A673 (cell line): ENCODE measurements at regions not wholly inside any gene's neighbourhood (a gene's known extent, or its start where the extent isn't known, plus 50 kb on each side); places are given as distances from the start of the nearest gene placed in this dataset.

Experiments
- BruUV-seq: library from RNA; stranded (reverse); fragments of 400-500 nt; replicated peaks from 2 replicates; lab custom pipeline; 2021; lab: Mats Ljungman, UMichigan
- CTCF ChIA-PET: fragments of 300-600 bp; sonication (Branson Sonifier 250); formaldehyde crosslinking; loops from one replicate; lab custom pipeline; 2022; ENCODE audit warnings: antibody characterized with exemption; lab: Charles Lee
- POLR2A ChIA-PET: fragments of 300-600 bp; sonication (Branson Sonifier 250); formaldehyde crosslinking; loops from one replicate; lab custom pipeline; 2022; ENCODE audit warnings: antibody characterized with exemption; ENCODE audit not compliant: low non-redundant PET; lab: Charles Lee
- DNase-seq: peaks from one replicate; pipeline ENCODE4 v3.0.0-alpha.2; 2015; ENCODE audit warnings: low spot score
- H3K27ac ChIP-seq: fragments of 200-600 bp; sonication (generic); 2 replicates; pipeline ENCODE4 v1.5.1; 2016; ENCODE audit warnings: mixed run types, low read depth, mild to moderate bottlenecking, mixed read lengths, antibody characterized with exemption, low read length; ENCODE audit not compliant: poor library complexity, severe bottlenecking
- H3K27me3 ChIP-seq: fragments of 200-600 bp; sonication (generic); replicated peaks from 2 replicates; pipeline ENCODE4 v1.6.1; 2017; ENCODE audit warnings: mixed run types, low read depth, mild to moderate bottlenecking, mixed read lengths, antibody characterized with exemption, low read length; ENCODE audit not compliant: insufficient read depth, poor library complexity
- H3K36me3 ChIP-seq: fragments of 200-600 bp; sonication (generic); 2 replicates; pipeline ENCODE4 v1.6.1; 2016; ENCODE audit warnings: mixed run types, mild to moderate bottlenecking, mixed read lengths, antibody characterized with exemption, low read length; ENCODE audit not compliant: insufficient read depth, poor library complexity, severe bottlenecking
- H3K4me1 ChIP-seq: fragments of 200-600 bp; sonication (generic); 2 replicates; pipeline ENCODE4 v1.6.1; 2017; ENCODE audit warnings: mixed run types, mild to moderate bottlenecking, mixed read lengths, antibody characterized with exemption, low read length; ENCODE audit not compliant: insufficient read depth, poor library complexity, severe bottlenecking
- H3K4me3 ChIP-seq: fragments of 200-600 bp; sonication (generic); 2 replicates; pipeline ENCODE4 v1.5.1; 2016; ENCODE audit warnings: low read depth, mixed run types, mild to moderate bottlenecking, mixed read lengths, low read length; ENCODE audit not compliant: poor library complexity, severe bottlenecking
- H3K9me3 ChIP-seq: fragments of 200-600 bp; sonication (generic); 2 replicates; pipeline ENCODE4 v1.6.1; 2016; ENCODE audit warnings: mixed run types, low read depth, mild to moderate bottlenecking, mixed read lengths, antibody characterized with exemption, low read length; ENCODE audit not compliant: poor library complexity, severe bottlenecking
- CTCF ChIP-seq: fragments of 300-800, 200-600 bp; sonication (generic); conservative IDR thresholded peaks from 2 replicates; pipeline ENCODE4 v1.5.1; 2017; ENCODE audit warnings: low read depth, mild to moderate bottlenecking, antibody characterized with exemption, low read length, moderate library complexity, mixed read lengths
- EZH2 ChIP-seq: fragments of 200-600 bp; sonication (generic); IDR thresholded peaks from 2 replicates; pipeline ENCODE4 v1.6.1; 2017; ENCODE audit warnings: borderline replicate concordance, low read depth, mild to moderate bottlenecking, mixed read lengths, antibody characterized with exemption, low read length; ENCODE audit not compliant: poor library complexity, severe bottlenecking
- intact Hi-C: fragments of 100-400 bp; cut with micrococcal nuclease; formaldehyde crosslinking; loops from one replicate; pipeline ENCODE4 v1.10.0; 2022; ENCODE audit not compliant: unreplicated experiment

DNA sequence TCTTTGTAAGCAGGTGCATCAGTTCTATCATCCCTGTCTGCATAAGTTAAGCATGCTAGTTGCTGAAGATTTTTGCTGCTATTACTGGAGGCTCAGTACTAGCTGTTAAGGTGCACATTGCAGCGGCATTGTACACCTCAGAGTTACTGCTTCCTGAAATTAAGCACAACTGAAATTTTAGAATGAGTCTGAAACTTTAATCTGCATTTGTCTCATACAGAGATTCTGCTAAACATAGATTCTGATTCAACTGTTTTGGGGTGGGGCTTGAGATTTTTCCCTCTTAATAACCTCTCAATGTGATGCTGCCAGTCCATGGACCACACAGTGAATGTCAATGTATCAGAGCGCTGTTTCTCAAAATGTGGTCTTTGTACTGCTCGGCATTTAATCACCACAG lies 585.7 kb upstream of the GCFC2 start:
- Histone ChIP-seq H3K27ac (no peak overlapping the region), H3K4me1 (peaks cover 4% of the 10 kb centered on the region), H3K9me3 (no peaks in the 10 kb centered on the region), H3K36me3 (no peaks in the 10 kb centered on the region), H3K4me3 (no peak overlapping the region), H3K27me3 (no peaks in the 10 kb centered on the region)
- DNase-seq: no peak
- intact Hi-C loops: no loop called here
- CTCF ChIA-PET: no interaction called here
- POLR2A ChIA-PET: no interaction called here
- TF ChIP-seq EZH2 (no peak), CTCF (no peak)
- no TSS peak for BruUV-seq

- peaks cover 4% of the 10 kb centered on the region for H3K4me1 ChIP-seq
- ChIA-PET POLR2A (no interaction called here), CTCF (no interaction called here)
- no peaks in the 10 kb centered on the region for H3K36me3 ChIP-seq
- H3K27ac ChIP-seq: no peak overlapping the region
- H3K27me3 ChIP-seq: no peaks in the 10 kb centered on the region
- H3K4me3 ChIP-seq: no peak overlapping the region
- no peak for TF ChIP-seq EZH2
- TF ChIP-seq CTCF: no peak
- intact Hi-C loops: no loop called here
- no TSS peak for BruUV-seq
- DNase-seq: no peak
- H3K9me3 ChIP-seq: no peaks in the 10 kb centered on the region
Measured at GRCh38 chr2:76295762-76296161, 585.0 kb upstream of the GCFC2 start.

GRCh38 chr2:76288598-76288997 lies 577.9 kb upstream of the GCFC2 start:
- POLR2A ChIA-PET: no interaction called here
- CTCF ChIA-PET: no interaction called here
- no TSS peak for BruUV-seq
- H3K27me3 ChIP-seq: no peaks in the 10 kb centered on the region
- TF ChIP-seq EZH2 (no peak), CTCF (no peak)
- H3K36me3 ChIP-seq: no peaks in the 10 kb centered on the region
- no peaks in the 10 kb centered on the region for H3K9me3 ChIP-seq
- intact Hi-C loops: no loop called here
- H3K4me1 ChIP-seq: peaks cover 1% of the 10 kb centered on the region
- H3K27ac ChIP-seq: no peak overlapping the region
- H3K4me3 ChIP-seq: no peak overlapping the region
- no peak for DNase-seq

- H3K4me3 ChIP-seq: no peak overlapping the region
- no peak for DNase-seq
- TF ChIP-seq CTCF (no peak), EZH2 (no peak)
- CTCF ChIA-PET: no interaction called here
- H3K4me1 ChIP-seq: peaks cover 6% of the 10 kb centered on the region
- no peak overlapping the region for H3K27ac ChIP-seq
- intact Hi-C loops: no loop called here
- BruUV-seq: no TSS peak
- H3K9me3 ChIP-seq: no peaks in the 10 kb centered on the region
- POLR2A ChIA-PET: no interaction called here
- no peaks in the 10 kb centered on the region for H3K27me3 ChIP-seq
- H3K36me3 ChIP-seq: no peaks in the 10 kb centered on the region
Measured at GRCh38 chr2:76288146-76288545, 577.4 kb upstream of the GCFC2 start.
